A549 (cell line): ENCODE measurements at regions not wholly inside any gene's neighbourhood (a gene's known extent, or its start where the extent isn't known, plus 50 kb on each side); places are given as distances from the start of the nearest gene placed in this dataset.

Experiments
- CEBPB ChIP-seq, 2 experiments: fragments of >200 bp in 1 of 2; sonication (Bioruptor Twin) in 1 of 2; formaldehyde crosslinking in 1 of 2; IDR thresholded peaks; 2 replicates each; pipeline ENCODE4 v1.6.1; 2012 to 2016
- CHD2 ChIP-seq: fragments of 150-350 bp; IDR thresholded peaks from 2 replicates; pipeline ENCODE4 v1.6.1; 2014; ENCODE audit warnings: low read length; ENCODE audit not compliant: partially characterized antibody
- CTCF ChIP-seq: fragments of >200 bp; sonication (Bioruptor Twin); formaldehyde crosslinking; IDR thresholded peaks from 3 replicates; pipeline ENCODE4 v1.5.1; 2016
- EHMT2 ChIP-seq: fragments of 200-600 bp; sonication (generic); IDR thresholded peaks from 2 replicates; pipeline ENCODE4 v1.6.1; 2016; ENCODE audit warnings: antibody characterized with exemption, low read depth, mild to moderate bottlenecking, moderate library complexity
- FOSB ChIP-seq: fragments of 250-450 bp; sonication (Bioruptor Pico); IDR thresholded peaks from 2 replicates; pipeline ENCODE4 v1.5.0; 2020; ENCODE audit warnings: mild to moderate bottlenecking, moderate library complexity
- NPAS2 ChIP-seq: fragments of 250-450 bp; sonication (Bioruptor Pico); IDR thresholded peaks from 2 replicates; pipeline ENCODE4 v1.8.0; 2022; ENCODE audit warnings: mild to moderate bottlenecking, moderate library complexity, borderline replicate concordance
- PHF8 ChIP-seq: fragments of 200-600 bp; sonication (generic); IDR thresholded peaks from 2 replicates; pipeline ENCODE4 v1.6.1; 2016; ENCODE audit warnings: low read depth, mild to moderate bottlenecking, antibody characterized with exemption, moderate library complexity, borderline replicate concordance
- POLR2A ChIP-seq: IDR thresholded peaks from 2 replicates; pipeline ENCODE4 v1.6.1; 2012; ENCODE audit warnings: mild to moderate bottlenecking, low read length
- RAD21 ChIP-seq, 2 experiments: fragments of >200 bp in 1 of 2; sonication (Bioruptor Twin) in 1 of 2; formaldehyde crosslinking in 1 of 2; IDR thresholded peaks in 1 of 2; conservative IDR thresholded peaks in 1 of 2; 2 replicates in 1 of 2; 3 replicates in 1 of 2; pipeline ENCODE4 v1.6.1; 2012 to 2018; ENCODE audit warnings: inconsistent platforms in 1 of 2
- TF ChIP-seq, protein P1 (sequence below): IDR thresholded peaks from 2 replicates; pipeline ENCODE4 v1.6.1; 2012; ENCODE audit warnings: low read depth, borderline replicate concordance
- TF ChIP-seq, protein P2 (sequence below): IDR thresholded peaks from 2 replicates; pipeline ENCODE4 v1.6.1; 2012

DNA sequence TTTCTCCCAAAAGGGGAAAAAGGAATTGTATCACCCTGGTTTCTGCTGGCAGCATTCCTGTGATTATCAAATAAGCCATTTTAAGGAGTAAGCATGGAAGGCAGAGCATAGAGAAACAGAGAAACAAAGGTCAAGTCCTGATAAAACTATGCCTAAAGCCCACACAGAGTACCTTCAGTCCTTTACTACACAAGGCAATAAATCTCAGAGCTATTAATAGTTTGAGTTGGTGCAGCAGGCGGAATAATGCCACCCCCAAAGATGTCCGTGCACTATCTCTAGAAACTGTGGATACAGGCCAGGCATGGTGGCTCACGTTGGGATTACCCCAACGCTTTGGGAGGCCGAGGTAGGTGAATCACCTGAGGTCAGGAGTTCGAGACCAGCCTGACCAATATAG is 58.1 kb upstream of the ZBTB40 start:
- TF ChIP-seq CTCF (no peak), EHMT2 (no peak), NPAS2 (CRISPR knock-in tag) (no peak), PHF8 (no peak), POLR2A (no peak), RAD21 (conservative IDR thresholded peaks at IDR 0.05 in 1 of 2, IDR thresholded peaks at IDR 0.05 in 1 of 2) (no peak), CHD2 (no peak), CEBPB (IDR thresholded peaks at IDR 0.05) (no peak), FOSB (no peak)
- TF ChIP-seq, protein P1, sequence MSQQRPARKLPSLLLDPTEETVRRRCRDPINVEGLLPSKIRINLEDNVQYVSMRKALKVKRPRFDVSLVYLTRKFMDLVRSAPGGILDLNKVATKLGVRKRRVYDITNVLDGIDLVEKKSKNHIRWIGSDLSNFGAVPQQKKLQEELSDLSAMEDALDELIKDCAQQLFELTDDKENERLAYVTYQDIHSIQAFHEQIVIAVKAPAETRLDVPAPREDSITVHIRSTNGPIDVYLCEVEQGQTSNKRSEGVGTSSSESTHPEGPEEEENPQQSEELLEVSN: no peak
- TF ChIP-seq, protein P2, sequence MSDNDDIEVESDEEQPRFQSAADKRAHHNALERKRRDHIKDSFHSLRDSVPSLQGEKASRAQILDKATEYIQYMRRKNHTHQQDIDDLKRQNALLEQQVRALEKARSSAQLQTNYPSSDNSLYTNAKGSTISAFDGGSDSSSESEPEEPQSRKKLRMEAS: no peak
